ENCODE measurements at regions not wholly inside any gene's neighbourhood (a gene's known extent, or its start where the extent isn't known, plus 50 kb on each side); places are given as distances from the start of the nearest gene placed in this dataset.

DNA sequence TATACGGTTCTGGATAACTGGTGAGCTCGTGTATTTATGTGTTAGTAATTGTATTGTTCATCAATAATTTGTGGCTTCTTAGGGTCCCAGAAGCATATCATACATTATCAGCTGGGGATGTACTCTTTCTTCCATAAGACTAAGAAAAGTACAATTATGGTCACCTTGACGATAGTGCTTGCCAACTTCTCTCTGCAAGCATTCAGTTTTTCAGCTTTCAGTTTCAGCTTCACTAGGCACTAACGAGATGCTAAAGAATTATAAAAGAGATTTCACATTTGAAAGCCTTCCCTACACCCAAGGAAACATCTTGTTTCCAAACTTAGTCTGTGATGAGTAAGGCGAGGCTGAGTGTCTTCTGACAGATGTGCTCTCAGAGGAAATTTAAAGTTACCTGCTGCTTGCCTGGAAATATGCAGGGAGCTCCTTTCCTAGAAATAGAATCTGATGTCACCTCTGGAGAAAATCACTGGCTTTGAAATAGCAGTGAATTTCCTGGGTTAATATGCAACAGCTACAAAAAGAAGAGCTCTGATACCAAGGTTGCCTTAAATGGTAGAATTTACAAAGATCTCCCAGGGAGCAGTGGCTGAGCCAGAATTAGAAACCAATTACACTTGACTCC lies 1419.9 kb upstream of the TMEM132C start:
- DNase-seq (ENCODE audit: low read depth) = no peak

DNA sequence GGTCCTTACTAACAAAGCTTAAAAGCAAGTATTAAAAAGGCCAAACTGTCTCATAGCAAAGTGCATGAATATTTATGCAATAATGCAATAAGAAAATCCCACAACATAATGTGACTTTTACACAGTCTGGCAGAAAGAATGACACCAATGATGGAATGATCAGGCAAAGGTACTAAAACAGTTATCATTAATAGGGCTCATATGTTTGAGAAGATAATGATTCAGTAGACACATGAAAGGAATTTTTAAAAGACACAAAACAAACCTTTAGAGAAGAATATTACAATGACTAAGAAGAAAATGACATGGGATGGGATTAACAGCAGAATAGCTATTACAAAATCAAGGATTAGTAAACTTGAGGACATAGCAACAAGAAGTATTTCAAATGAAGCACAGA lies 1411.2 kb upstream of the TMEM132C start:
- DNase-seq (ENCODE audit: low read depth) = no peak

DNA sequence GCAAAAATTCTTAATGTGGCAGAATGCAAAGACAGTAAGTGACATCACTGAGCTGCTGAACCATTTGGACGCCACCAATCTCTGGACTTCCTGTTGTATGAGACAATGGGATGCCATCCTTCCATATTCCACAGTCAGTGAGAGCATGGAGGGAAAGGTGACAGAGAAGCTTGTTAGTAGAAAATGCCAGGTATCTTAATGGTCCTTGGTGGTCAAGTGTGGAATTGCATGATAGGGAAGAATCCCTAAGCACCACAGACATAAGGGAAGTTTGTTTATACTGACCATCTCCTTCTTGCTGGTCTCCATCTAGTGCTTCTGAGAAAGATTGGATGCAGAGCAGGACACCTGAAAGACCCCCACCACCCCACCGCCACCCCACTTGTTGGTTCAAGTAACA lies 1410.0 kb upstream of the TMEM132C start:
- DNase-seq (ENCODE audit: low read depth) = no peak

DNA sequence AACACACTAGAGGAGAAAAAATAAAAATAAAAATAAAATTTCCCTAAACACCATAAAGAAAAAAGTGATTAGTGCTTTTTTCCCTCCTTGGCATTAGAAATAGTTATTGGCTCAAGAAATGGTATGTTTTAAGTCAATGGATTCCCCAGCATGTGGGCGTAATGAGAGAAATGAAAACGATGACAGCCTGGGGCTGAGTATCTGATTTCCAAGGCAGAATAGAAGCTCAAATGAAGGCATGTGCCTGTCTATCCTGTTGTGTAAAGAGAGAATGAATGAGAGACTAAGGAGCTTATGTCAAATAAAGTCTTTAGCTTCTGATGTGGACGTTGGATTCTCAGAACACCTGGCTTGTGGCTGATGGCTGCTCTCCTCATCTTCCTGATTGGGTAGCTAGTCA lies 1408.4 kb upstream of the TMEM132C start:
- no peak for DNase-seq (ENCODE audit: low read depth)

DNA sequence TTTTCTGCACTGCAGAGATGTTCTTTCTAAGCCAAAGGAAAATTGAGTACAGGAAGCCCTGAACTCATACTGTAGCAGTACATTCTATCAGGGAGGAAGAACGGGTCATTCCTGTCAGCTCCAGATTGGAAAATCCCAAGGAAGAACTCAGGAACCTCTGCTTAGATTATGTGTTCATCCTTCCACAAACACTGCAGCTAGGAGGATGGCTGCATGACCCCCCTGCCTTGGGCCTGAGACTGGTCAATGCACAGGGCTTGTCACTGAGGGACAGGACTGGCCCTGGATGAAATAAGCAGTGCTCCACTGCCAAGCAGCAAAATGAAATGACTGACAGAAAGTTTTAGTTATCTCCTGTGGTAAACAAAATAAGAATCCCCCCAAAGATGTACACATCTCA lies 1406.8 kb upstream of the TMEM132C start:
- DNase-seq (ENCODE audit: low read depth) = no peak

DNA sequence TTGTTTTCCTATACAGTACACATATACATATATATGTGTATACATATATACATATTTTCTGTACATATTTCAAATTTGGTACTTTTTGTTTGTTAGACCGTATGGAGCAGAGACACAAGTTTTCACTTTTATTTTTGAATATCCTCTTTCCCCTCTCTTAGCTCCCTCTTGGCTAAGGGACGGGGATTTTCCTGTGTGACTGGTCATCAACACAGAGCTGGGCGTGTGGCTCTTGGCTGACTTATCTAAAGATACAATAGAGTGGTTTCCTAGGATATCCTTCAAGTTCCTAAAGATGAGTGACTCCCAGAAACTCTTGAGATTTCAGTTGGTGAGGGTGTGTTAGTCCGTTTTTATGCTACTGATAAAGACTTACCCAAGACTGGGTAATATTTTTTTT lies 1404.5 kb upstream of the TMEM132C start:
- DNase-seq (ENCODE audit: low read depth) = no peak

DNA sequence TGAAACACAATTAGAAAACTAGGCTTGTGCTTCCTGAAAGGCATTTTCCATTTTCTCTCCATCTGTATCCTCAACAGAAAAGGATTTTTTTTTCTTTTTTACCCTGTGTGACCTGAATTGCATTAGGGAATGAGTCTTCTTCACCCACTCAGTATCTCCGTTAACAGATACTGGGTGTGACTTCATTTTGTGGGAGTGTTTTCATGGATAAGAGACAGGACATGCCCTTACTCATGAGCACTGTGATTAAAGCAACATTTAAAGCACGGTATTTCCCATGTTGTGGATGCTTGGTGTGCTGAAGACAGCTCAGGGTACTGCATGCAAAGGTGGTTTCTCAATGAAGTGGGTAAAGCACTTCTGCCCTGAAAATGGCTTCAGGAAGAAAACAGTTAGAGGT lies 1397.3 kb upstream of the TMEM132C start:
- DNase-seq (ENCODE audit: low read depth) = no peak

DNA sequence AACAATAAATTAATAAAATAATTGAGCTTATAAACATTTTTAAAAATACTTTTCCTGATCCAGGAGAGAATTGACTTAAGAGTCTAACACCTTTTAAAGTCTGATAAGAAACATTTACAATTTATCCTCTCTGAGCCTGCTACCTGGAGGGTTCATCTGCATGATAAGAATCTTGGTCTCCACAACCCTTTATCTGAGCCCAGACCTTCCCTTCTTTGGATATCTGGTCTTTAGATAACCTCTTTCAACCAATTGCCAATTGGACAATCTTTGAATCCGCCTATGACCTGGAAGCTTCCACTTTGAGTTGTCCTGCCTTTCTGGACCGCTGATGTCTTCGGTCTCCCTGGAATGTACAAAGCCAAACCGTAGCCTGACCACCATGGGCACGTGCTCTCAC lies 1393.3 kb upstream of the TMEM132C start:
- DNase-seq (ENCODE audit: low read depth) = no peak

DNA sequence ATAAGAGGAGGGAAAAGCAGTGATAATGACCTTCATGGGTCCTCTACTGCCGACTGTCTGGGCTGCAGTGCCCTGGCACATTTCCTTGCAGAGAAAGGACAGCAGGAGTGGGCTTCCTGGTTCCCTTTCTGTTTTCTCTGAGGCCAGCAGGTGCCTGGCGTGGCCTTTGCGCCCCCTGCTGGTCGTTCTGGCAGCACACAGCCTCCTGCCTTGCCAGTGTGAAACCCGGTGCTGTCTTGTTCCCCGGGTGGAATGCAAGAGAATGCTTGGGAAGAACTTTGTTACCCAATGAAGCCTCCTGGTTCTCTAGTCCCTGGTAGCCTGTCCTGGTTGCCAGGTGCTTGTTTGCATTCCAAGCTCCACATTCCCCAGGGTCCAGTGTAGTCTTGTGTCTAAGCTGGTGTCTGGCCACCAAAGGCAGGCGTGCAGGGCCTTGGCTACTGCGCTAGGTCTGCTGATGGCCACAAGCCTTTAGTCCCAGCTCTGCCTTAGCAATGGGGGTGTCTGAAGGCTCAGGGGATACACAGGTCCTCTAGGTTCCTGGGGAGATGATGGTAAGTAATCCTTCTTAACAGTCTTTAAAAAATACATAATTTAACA lies 1392.4 kb upstream of the TMEM132C start:
- peak; percentile 31 for DNase-seq (ENCODE audit: low read depth)

DNA sequence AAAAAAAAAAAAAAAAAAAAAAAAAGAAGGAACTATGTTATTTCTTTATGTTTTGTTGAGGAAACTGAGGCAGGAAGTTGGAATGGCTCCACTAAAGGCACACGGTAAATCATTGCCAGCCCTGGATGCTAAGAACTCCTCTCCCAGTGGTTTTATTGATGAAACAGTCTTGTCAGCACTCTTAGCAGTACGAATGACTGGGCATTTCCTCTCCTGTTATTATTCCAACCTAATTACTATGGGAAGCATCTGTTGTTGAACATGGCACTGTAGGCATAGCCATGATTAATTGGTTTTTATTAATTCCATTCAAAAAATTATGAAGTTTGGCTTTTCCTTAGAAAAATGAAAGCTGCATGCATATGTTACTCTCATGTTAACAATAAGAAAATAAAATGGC lies 1387.1 kb upstream of the TMEM132C start:
- DNase-seq (ENCODE audit: low read depth) = no peak

DNA sequence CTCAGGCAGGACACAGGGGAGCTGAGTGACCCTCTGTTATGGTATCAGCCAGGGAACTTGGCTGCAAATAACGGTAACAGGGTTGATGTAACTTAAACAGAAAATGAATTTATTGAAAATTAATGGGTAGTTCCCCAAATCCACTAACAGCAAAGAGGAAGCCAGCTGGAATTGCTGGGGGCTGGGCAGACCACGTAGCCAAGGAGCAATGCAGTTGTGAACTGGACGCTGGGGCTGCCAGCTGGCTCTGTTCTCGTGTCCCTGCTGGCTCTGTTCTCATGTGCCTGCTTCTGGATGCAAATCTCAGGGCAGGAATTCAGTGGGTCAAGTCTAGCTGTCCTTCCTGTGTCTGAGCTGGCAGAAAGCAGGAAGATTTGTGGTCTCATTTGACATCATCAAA lies 1383.3 kb upstream of the TMEM132C start:
- no peak for DNase-seq (ENCODE audit: low read depth)

DNA sequence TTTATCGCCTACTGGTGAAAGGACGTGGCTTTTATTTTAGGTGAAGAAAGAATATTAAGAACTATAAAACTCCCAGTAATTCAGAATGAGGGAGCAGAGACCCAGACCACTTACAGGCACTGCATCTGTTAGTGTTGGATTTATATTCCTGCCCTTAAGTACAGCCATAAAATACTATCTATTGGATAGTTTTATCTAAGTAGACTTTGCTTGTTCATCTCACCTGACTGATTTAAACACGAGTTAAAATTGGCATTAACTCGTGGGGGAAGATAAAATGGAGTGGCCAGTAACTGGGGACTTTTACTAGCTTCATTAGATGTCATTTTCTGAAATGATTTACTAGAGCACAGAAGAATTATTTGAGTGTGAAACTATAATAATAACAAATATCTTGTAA lies 1377.5 kb upstream of the TMEM132C start:
- DNase-seq (ENCODE audit: low read depth) = no peak

DNA sequence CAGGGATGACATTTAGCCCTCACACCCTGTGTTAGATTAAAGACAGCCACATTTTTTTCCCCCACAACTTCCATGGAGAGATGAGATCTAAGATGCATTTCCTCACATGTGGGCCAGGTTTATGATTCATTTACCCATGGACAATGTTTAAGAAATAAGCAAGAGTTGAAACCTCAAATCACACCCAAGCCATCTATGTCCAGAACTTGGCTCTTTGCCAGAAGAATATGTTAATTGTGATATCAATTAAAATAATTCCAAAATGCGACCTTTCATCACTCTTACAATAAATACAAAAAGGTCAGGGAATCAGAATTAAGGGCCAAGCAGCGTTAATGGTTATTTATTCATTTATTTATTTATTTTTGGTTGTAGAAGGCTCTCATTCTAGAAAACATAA lies 1376.9 kb upstream of the TMEM132C start:
- no peak for DNase-seq (ENCODE audit: low read depth)

DNA sequence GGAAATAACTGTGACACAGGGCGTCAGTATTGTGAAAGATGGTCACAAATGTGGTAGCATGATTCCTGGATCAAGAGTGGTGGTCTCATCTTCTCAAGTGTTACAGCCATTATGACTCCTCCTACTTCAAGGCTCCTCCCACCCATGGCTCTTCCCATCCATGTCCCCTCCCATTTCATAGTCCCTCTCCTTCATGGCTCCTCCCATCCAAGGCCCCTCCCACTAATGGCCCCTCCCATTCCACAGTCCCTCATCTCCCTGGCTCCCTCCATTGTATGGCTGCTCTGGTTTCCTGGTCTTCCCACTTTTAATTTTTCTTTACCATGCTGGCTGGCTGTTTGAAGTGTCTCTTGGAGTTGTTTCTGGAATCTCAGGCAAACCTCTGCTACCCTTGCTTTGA lies 1375.2 kb upstream of the TMEM132C start:
- DNase-seq (ENCODE audit: low read depth) = no peak

DNA sequence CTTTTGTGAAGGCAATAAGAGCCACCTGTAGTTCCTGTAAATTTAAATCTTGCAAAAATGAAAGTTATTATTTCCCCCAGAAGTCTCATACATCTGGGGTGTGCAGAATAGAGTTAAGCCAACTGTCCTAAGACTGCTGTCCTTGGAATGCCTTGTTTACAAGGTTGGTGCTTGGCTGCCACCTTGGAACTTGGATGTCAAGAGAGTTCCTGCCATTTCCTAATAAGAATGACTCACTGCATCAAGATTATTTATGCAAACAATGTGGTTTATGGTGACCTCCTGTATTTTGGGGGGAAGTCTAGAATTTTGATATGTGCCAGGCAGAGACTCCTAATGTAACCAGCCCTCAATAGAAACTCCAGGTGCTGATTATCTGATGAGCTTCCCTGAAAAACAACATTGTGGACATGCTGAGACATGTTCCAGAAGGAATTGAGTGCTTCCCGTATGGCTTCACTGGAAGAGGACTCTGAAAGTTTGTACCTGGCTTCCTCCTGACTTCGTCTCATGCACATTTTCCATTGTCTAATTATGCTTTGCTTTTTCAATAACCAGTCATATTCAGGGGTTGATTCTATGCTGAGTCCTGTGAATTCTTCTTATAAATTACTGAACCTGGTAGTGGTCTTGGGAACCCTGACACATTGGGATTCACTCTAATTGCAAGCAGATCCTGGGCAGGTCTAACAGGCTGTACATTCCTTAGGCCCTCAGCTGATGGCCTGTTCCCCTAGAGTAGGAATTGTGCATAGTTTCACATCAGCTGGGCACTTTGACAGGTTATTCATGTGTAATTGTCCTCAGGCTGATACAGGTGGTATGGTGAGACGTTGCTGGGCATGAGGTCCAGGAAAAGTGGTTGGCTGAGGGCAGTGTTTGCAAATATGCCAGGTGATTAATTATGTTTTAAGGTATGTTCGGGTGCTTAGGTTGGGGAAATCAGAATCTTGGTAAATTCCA lies 1370.7 kb upstream of the TMEM132C start:
- DNase-seq (ENCODE audit: low read depth) = no peak

DNA sequence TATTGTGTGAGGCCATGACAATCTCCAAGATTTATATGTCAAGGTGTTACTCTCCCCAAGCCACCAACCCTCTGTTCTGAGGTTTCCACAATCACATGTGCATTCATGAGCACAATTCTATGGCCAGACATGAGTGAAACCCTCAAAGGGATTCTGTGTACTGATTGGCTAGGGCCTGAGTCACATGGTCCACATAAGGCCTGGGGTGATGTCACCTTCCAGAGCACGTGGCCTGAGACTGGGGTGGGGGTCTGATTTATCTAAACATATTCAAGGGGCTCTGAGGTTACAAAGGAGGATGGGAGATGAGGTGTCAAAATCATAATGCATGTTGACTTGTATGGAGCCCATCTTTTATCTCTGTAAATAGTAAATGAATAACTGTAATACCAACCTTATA lies 1369.9 kb upstream of the TMEM132C start:
- DNase-seq (ENCODE audit: low read depth) = no peak

DNA sequence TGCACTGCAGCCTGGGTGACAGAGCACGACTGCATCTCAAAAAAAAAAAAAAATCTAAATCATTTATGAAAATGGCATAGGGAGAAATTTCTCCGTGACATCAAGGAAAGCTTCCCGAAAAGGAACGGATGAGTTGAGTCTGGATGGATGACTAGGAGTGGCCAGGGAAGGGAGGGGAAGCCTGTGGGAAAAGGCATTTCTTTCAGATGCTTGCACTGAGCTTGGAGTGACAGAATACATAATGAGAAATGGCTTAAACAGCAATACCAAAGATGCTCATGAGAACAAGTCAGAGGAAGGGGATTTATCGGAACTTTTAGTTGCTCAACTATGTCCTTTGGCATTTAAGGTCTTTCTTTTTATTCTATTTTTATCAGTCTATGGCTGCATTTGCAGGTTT lies 1369.2 kb upstream of the TMEM132C start:
- DNase-seq (ENCODE audit: low read depth) = no peak

DNA sequence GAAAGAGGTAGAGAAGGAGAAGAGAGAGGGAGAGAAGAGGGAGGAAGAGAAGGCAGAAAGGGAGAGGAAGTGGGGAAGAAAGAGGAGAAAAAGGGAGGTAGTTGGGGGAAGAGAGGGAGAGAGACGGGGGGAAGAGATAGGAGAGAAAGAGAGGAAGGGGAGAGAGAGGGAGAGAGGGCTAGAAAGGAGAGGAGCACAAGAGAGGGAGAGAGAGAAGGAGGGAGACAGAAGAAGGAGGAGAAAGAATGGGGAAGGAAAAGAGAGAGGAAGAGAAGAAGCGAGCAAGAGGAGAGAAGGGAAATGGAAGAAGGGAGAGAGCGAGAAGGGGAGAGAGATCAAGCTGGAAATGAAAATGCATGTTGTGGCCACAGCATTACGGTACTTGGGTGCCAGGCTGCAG lies 1368.4 kb upstream of the TMEM132C start:
- no peak for DNase-seq (ENCODE audit: low read depth)

DNA sequence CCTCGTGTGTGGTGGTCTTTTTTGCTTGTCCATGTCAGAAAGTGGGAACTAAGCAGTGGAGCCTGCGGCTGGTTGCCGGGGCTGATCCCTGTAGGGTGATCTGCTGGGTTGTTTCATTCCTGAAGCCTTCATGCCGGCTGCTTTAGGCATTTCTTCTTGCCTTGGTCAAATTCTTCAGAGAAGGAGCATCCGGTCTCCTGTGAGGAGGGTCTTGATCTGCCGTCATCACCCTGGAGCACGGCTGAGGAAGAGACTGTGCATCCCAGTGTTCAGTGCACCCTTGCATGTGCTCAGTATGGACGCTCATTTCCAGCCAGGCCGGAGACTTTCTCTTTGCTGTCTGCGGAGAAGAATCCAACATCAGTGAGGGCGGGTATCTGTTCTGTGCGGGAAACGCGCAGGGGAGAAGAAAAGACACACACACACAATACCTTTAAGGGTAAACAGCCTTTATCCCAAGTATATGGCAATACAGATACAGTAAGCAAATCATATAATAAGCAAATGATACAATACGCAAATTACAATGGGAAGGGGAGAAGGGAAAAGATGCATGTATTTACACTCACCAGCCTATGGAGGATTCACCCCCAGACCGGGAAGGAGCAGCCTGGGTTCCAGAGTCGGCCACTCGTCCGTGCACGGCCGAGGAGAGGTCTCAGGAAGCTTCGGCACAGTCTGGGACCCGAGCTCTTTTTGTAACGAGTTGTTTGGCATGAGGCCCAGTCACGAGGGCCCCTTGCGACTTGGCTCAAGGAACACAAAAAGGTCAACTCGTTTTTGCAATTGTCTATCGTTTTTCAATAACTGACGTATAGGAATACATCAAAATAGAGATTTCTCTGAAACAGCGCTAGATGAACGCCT lies 1366.8 kb upstream of the TMEM132C start:
- DNase-seq (ENCODE audit: low read depth) = no peak

DNA sequence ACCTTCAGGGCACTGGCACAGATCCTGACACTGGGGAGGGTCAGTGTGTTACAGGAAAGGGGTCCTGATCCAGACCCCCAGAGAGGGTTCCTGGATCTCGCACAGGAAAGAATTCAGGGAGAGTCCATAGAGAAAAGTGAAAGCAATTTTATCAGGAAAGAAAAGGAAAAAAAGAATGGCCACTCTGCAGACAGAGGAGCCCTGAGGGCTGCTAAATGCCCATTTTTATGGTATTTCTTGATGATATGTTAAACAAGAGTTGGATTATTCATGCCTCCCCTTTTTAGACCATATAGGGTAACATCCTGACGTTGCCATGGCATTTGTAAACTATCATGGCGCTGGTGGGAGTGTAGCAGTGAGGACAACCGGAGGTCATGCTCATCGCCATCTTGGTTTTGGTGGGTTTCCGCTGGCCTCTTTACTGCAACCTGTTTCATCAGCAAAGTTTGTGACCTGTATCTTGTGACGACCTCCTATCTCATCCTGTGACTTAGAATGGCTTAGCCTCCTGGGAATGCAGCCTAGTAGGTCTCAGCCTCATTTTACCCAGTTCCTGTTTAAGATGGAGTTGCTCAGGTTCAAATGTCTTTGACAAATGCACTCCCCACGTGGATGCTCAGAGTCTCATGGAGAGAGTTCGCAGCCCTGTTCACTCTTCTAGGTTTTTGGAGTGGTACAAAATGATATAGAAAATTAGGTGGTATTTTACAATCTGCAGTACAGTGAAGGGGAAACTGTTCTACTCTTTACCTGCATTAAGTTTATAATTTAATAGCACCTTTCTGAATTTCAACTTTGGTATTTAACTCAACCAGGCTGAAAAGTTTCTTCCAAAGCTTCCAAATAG lies 1363.7 kb upstream of the TMEM132C start:
- no peak for DNase-seq (ENCODE audit: low read depth)

DNA sequence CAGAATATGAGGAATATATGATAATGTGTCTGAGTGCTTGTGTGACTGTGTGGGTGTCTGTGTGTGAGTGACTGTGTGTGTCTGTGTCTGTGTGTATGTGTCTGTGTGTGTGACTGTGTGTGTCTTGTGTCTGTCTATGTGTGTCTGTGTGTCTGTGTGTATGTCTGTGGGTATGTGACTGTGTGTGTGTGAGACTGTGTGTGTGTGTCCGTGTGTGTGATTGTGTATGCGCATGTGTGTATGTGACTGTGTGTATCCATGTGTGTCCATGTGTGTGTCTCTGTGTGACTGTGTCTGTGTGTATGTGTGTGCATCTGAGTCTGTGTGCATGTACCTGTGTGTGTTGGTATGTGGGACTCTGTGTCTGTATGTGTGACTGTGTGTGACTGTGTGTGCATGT lies 1361.2 kb upstream of the TMEM132C start:
- no peak for DNase-seq (ENCODE audit: low read depth)
